HUES6 (cell line): ENCODE measurements at regions not wholly inside any gene's neighbourhood (a gene's known extent, or its start where the extent isn't known, plus 50 kb on each side); places are given as distances from the start of the nearest gene placed in this dataset.

Experiments
- H3K27ac ChIP-seq: 2 replicates; pipeline ENCODE4 v1.7.0; 2013; ENCODE audit warnings: low read depth, mild to moderate bottlenecking, low read length, inconsistent platforms
- H3K27me3 ChIP-seq: 2 replicates; pipeline ENCODE4 v1.6.1; 2013; ENCODE audit warnings: low read length; ENCODE audit not compliant: control insufficient read depth, insufficient read depth
- H3K36me3 ChIP-seq: 2 replicates; pipeline ENCODE4 v1.6.1; 2013; ENCODE audit warnings: low read length; ENCODE audit not compliant: control insufficient read depth, insufficient read depth
- H3K4me1 ChIP-seq: 2 replicates; pipeline ENCODE4 v1.6.1; 2013; ENCODE audit warnings: low read length; ENCODE audit not compliant: control insufficient read depth, insufficient read depth
- H3K4me3 ChIP-seq: 2 replicates; pipeline ENCODE4 v1.5.1; 2013; ENCODE audit warnings: low read depth, low read length
- H3K9ac ChIP-seq: one replicate; pipeline ENCODE4 v1.6.1; 2013; ENCODE audit warnings: mild to moderate bottlenecking, low read length
- H3K9me3 ChIP-seq: 2 replicates; pipeline ENCODE4 v1.6.1; 2013; ENCODE audit warnings: low read depth, low read length; ENCODE audit not compliant: control insufficient read depth, insufficient read depth

DNA sequence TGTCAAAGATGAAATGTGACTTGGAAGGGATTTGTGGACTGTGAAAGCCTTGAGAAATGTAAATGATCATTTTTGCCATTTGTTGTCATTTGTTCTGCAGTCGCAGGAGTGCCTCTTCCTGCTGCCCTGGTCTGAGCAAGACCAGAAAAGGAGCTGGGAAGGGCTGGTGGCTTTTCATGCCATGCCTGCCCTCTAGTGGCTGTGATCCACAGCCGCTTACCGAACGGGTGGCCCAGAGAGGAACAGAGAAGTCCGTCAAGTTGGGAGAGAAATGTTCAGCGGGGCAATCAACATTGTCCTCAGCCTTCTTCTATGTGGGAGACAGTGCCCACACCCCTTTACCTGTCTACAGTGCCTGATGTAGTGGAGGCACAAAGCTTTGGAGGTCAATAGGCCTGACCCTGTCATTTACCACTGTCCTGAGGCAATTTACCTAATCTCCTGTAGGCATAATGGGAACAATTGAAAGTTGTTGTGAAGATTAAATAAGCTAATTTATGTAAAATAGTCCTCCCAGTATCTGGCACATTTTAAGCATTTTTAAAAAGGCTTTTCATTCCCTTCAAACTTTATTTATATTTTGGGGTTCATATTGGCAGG is 224.5 kb downstream of the B3GLCT start:
- Histone ChIP-seq H3K27ac (no peak overlapping the region), H3K36me3 (no peaks in the 10 kb centered on the region), H3K9ac (no peak overlapping the region), H3K9me3 (no peaks in the 10 kb centered on the region), H3K4me1 (peaks cover 3% of the 10 kb centered on the region; the same call in 1 of the 2 replicates), H3K27me3 (no peaks in the 10 kb centered on the region), H3K4me3 (no peak overlapping the region)

DNA sequence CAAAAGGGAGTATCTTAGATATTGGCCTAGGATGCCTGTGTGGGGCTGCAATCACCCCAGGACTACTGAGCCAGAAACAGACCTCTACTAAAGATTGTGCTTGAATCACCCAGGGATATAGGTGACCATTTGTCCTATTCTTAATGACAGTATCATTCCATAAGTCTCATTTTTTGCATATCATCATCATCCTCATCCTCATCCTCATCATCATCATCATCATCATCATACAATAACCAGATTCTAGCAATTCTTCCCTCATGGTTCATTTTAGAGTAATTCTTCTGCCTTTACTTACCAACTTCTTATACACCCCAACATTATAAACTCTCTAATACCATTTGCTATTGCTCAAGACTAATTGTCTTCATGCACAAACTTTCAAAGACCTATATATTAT is 226.6 kb downstream of the B3GLCT start:
- Histone ChIP-seq H3K27me3 (no peaks in the 10 kb centered on the region), H3K27ac (no peak overlapping the region), H3K36me3 (no peaks in the 10 kb centered on the region), H3K4me1 (peaks cover 3% of the 10 kb centered on the region; the same call in 1 of the 2 replicates), H3K9me3 (no peaks in the 10 kb centered on the region), H3K4me3 (no peak overlapping the region), H3K9ac (no peak overlapping the region)

DNA sequence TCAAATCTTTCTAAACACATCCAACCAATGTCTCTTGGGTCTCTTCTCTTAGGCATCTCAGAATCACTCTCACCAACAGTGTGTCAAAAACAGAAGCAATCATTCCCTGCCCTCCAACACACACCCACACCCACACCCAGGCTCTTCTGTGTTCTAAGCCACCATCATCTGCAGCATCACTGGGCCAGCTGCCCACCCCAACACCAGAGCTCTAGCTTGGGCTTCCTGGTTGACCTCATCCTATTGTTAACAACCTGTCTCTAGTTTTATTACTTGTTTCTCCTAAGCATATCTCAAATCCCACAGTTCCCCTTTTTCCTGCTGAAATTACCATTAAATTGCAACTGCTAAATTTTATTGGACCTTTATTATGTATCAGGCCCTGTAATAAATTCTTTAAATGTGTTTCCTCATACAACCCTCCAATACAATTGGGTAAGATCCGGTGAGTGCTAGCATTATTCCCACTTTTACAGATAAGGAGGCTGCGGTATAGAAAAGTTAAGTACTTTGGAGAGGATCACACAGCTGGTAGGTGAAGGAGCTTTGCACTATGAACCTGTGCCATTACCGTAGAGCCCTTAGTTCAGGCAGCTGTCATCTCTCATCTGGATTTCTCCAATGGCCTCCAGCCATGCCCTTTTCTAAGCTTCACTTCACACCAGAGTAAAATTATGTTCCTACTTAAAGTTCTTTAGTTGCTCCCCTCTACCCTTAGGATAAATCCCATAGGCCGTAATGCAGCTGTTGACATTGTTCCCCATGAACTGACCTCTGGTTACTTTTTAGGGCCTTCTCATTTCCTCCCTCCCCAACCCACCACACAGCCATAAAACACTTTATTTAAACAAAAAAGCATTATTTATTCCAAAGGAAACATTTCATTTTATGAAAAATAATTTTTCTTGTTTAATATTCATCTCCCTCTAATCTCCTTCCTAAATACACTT is 227.7 kb downstream of the B3GLCT start:
- no peaks in the 10 kb centered on the region for H3K9me3 ChIP-seq
- peaks cover 3% of the 10 kb centered on the region; the same call in 1 of the 2 replicates for H3K4me1 ChIP-seq
- no peaks in the 10 kb centered on the region for H3K36me3 ChIP-seq
- no peak overlapping the region for H3K4me3 ChIP-seq
- no peaks in the 10 kb centered on the region for H3K27me3 ChIP-seq
- H3K9ac ChIP-seq: no peak overlapping the region
- H3K27ac ChIP-seq: no peak overlapping the region

DNA sequence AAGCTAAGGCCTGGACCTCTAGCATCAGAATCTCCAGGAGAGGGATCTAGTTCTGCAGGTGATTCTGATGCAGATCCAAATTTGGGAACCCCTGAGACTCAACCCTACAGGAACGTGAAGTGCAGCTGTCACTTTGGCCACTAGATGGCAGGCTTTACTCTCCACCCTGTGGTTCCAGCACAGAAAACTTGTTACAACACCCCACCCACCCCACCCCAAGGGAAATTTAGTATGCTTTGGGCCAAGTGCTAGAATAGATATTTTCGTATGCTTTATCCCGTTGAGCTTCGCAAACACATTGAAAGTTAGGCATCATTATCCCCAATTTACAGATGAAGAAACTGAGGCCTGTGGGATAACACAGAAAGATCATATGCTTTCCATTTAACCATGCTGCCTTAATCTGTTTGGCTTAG is 232.0 kb downstream of the B3GLCT start:
- H3K9ac ChIP-seq: no peak overlapping the region
- H3K4me1 ChIP-seq: no peaks in the 10 kb centered on the region
- H3K36me3 ChIP-seq: no peaks in the 10 kb centered on the region
- no peaks in the 10 kb centered on the region for H3K9me3 ChIP-seq
- H3K4me3 ChIP-seq: no peak overlapping the region
- no peaks in the 10 kb centered on the region for H3K27me3 ChIP-seq
- H3K27ac ChIP-seq: no peak overlapping the region

DNA sequence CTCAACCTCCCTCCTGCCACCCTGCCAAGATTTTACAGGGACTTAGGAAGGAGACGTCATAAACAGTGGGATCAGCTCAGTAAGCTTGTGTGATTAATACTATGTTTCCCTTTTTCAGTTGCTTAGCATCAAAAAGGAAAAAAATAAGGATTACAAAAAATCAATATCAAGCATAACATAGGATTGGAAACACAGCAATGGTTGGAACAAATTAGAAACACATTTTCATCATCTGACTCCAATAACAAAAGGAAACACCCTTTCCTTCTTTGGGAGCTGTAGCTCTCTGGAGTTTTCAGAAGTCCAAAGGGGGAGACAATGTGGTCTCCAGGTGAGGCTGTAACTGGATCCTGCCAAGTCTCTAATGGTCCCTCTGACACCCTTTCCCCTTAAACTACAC is 233.4 kb downstream of the B3GLCT start:
- H3K27ac ChIP-seq: no peak overlapping the region

DNA sequence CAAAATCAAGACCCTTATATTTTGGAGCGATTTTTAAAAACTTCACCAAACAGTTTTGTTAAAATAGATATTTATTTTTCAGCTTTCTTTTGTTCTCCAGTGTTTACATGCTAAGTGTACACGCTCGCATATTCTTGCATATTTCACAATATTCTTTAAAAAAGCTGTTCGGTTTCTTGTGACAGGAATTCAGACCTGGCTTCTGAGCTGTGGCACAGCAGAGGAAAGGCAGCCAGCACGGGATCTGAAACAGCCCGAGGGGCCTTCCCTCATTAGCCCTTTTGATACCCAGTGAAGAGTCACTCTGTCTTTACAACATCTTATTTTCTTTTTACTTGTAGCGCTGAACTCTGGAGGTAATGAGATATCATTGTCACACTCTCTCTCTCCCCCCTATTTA is 234.0 kb downstream of the B3GLCT start:
- H3K27ac ChIP-seq: no peak overlapping the region
- H3K4me3 ChIP-seq: no peak overlapping the region
- H3K4me1 ChIP-seq: peaks cover 7% of the 10 kb centered on the region; the same call in 1 of the 2 replicates
- H3K36me3 ChIP-seq: no peaks in the 10 kb centered on the region
- H3K27me3 ChIP-seq: no peaks in the 10 kb centered on the region
- H3K9me3 ChIP-seq: no peaks in the 10 kb centered on the region
- no peak overlapping the region for H3K9ac ChIP-seq

More for the DNA sequence above, 233.4 kb downstream of the B3GLCT start:
- no peaks in the 10 kb centered on the region for H3K9me3 ChIP-seq
- no peak overlapping the region for H3K9ac ChIP-seq
- H3K27me3 ChIP-seq: no peaks in the 10 kb centered on the region
- no peaks in the 10 kb centered on the region for H3K36me3 ChIP-seq
- H3K4me3 ChIP-seq: no peak overlapping the region
- peaks cover 5% of the 10 kb centered on the region; the same call in 1 of the 2 replicates for H3K4me1 ChIP-seq

DNA sequence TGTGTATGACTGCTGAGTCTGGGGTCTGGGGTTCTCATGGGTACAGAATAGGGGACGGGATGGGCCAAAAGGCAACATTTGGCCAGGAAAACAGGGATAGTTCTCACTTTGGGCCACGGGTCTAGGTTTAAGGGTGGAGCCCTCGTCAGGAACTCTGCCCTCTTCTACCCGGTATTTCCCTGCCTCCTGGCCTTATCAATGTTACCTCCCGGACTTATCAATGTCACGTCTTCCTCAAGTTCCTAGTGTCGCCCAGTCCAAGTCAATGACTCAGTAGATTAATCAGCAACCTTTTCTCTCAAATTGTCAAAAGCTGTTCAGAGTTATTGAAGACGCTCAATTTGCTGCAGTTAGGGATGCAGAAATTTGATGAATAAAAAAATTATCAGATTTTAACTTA is 234.8 kb downstream of the B3GLCT start:
- H3K27me3 ChIP-seq: no peaks in the 10 kb centered on the region
- H3K9ac ChIP-seq: no peak overlapping the region
- H3K36me3 ChIP-seq: no peaks in the 10 kb centered on the region
- no peak overlapping the region for H3K27ac ChIP-seq
- H3K4me1 ChIP-seq: peaks cover 7% of the 10 kb centered on the region; the same call in 1 of the 2 replicates
- H3K4me3 ChIP-seq: no peak overlapping the region
- no peaks in the 10 kb centered on the region for H3K9me3 ChIP-seq

DNA sequence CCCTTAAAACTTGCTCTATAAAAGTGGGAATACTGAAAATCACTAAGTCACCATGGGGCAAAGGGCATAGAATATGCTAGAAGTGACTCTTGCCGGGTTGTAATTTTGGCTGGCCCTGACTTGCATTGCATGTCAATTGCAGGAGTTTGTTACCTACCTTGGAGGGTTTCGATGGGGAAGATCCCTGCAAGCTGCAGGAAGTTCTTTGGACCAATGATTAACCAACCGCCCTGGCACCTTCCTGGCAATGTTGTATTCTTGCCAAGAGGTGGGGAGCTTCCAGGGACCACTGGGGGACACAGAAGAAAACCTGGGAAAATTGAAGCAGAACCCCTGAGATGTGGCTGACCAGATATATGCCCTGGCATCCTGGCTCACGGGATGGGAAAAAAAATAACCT is 235.8 kb downstream of the B3GLCT start:
- H3K9me3 ChIP-seq: no peaks in the 10 kb centered on the region
- peaks cover 7% of the 10 kb centered on the region; the same call in 1 of the 2 replicates for H3K4me1 ChIP-seq
- H3K27ac ChIP-seq: no peak overlapping the region
- no peak overlapping the region for H3K9ac ChIP-seq
- H3K36me3 ChIP-seq: no peaks in the 10 kb centered on the region
- no peaks in the 10 kb centered on the region for H3K27me3 ChIP-seq
- no peak overlapping the region for H3K4me3 ChIP-seq

DNA sequence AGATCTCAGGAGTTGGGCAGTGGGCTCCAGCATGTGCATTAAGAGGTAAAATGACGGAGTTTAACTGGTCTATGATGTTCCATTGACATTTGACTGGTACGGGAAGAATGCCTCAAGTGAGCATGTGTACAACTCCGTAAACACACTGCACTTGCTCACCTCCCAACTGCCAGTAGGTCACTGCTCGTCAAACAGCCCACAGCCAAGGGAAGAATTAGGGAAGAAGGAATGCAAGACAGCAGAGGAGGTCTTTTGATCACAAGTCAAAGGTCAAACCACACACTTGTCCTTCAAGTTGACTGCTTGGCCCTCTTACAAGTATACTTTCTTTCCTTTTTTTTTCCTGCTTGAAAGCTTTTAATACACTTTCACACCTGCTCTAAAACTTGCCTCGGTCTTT is 236.7 kb downstream of the B3GLCT start:
- no peaks in the 10 kb centered on the region for H3K27me3 ChIP-seq

DNA sequence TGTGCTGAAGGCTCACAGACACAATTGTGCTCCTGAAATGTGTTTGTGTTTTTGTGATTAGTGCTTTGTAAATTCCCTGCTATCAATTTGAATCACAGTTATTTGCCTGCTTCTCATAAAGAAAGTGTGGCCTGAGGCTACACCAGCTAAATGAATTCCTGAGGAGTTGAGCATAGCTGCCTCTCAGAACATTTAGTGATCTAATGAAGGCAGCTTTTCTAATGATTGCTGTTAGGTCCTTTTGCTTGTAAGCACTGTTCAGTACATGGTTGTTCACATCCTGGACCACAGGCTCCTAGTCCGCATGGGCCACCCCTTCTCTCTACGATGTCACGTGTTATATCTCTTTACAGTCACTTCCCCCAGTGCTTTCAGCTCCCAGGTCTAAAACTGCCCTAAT is 238.2 kb downstream of the B3GLCT start:
- no peaks in the 10 kb centered on the region for H3K9me3 ChIP-seq

More for the DNA sequence above, 236.7 kb downstream of the B3GLCT start:
- no peaks in the 10 kb centered on the region for H3K9me3 ChIP-seq
- H3K9ac ChIP-seq: no peak overlapping the region
- no peaks in the 10 kb centered on the region for H3K36me3 ChIP-seq
- H3K4me3 ChIP-seq: no peak overlapping the region
- H3K4me1 ChIP-seq: peaks cover 7% of the 10 kb centered on the region; the same call in 1 of the 2 replicates
- no peak overlapping the region for H3K27ac ChIP-seq

DNA sequence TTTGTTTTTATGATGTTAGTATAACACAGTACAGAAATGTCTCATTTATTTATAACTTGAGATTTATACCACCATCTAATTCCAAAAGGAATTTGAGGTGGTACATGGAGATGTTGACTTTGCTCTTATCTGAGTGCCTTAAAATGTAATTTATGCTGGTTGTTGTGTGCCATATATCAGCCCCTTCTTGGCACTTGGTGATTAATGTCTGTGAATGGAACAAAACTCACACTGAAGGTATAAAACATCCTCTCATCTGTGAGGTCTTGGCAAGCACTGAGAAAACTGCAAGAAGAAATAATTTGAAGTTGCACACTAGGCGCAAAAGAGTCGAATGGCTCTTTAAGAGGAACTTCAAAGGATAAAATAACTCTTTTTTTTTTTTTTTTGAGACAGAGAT is 240.4 kb downstream of the B3GLCT start:
- H3K9ac ChIP-seq: no peak overlapping the region
- no peak overlapping the region for H3K4me3 ChIP-seq
- peaks cover 7% of the 10 kb centered on the region; the same call in 1 of the 2 replicates for H3K4me1 ChIP-seq
- no peaks in the 10 kb centered on the region for H3K27me3 ChIP-seq
- H3K36me3 ChIP-seq: no peaks in the 10 kb centered on the region
- H3K9me3 ChIP-seq: no peaks in the 10 kb centered on the region
- H3K27ac ChIP-seq: no peak overlapping the region

More for the DNA sequence above, 238.2 kb downstream of the B3GLCT start:
- Histone ChIP-seq H3K9ac (no peak overlapping the region), H3K27me3 (no peaks in the 10 kb centered on the region), H3K27ac (no peak overlapping the region), H3K4me1 (peaks cover 7% of the 10 kb centered on the region; the same call in 1 of the 2 replicates), H3K4me3 (no peak overlapping the region), H3K36me3 (no peaks in the 10 kb centered on the region)
